ENCODE measurements at regions not wholly inside any gene's neighbourhood (a gene's known extent, or its start where the extent isn't known, plus 50 kb on each side); places are given as distances from the start of the nearest gene placed in this dataset.

DNA sequence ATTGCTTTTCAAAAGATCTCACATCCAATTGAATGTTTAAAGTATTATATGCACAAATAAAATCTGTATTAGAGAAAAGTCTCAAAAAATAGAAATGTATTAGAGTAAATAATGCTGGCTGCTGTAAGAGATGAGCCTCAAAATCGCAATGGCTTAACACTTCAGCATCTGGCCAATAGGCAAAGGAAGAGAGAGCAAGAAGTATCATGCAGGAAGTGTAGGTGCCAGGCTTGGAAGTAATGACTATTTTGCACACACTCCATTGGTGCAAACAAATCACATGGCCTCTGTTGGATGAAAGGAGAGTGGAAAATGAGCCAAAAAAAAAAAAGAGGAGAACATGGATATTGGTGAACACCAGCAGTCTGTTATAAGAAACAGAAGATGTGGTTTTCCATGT, 193.0 kb upstream of the E2F8 start:
- Histone ChIP-seq H3K27me3 (ENCODE audit: insufficient read depth) (no peaks in the 10 kb centered on the region), H3K36me3 (ENCODE audit: insufficient read depth) (no peaks in the 10 kb centered on the region), H3K27ac (ENCODE audit: low read depth) (no peak overlapping the region), H3K79me2 (replicated peaks; ENCODE audit: insufficient read depth) (no peaks in the 10 kb centered on the region), H3K9me2 (ENCODE audit: insufficient read depth) (no peaks in the 10 kb centered on the region), H3K4me1 (ENCODE audit: insufficient read depth) (peaks cover 22% of the 10 kb centered on the region), H3K4me3 (no peak overlapping the region), H4K20me1 (replicated peaks; ENCODE audit: insufficient read depth) (no peaks in the 10 kb centered on the region), H3K4me2 (no peak overlapping the region), H2AFZ (no peak overlapping the region), H3F3A (replicated peaks; ENCODE audit: low read depth) (no peaks in the 10 kb centered on the region)
- DNase-seq (ENCODE audit: low spot score) (no peak), ATAC-seq (no peak)
- Mint-ChIP-seq H3K4me1 (peaks cover 27% of the 10 kb centered on the region), H3K9me3 (no peaks in the 10 kb centered on the region), H3K27me3 (ENCODE audit: insufficient read depth, low read depth, poor library complexity) (peaks cover 2% of the 10 kb centered on the region), H3K27ac (no peak overlapping the region), H3K36me3 (ENCODE audit: low read depth) (no peaks in the 10 kb centered on the region), H3K4me3 (no peak overlapping the region)
- TF ChIP-seq ZNF114 (CRISPR knock-in tag; IDR thresholded peaks at IDR 0.05), result no peak
- TF ChIP-seq STAT1 (IDR thresholded peaks at IDR 0.05; ENCODE audit: unreplicated experiment), result no peak

DNA sequence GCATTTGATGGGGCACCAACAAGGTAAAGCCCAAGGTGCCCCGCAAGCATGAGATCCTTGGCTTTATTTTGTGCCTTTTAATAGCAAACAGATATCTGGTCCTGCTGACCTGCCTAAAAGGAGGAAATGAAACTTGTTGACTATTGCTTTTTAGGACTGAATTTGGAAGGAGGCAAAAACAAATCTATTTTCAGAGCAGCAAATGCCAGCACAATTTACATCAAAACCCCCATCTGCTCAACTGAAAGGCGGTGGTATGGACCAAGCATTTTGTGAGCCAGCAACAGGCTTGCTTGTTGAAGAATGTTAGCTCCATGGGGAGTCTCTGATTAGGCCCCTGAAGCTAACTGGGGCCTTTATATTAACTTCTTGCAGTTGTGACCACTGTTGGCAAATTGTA, 192.6 kb upstream of the E2F8 start:
- Histone ChIP-seq H3K36me3 (ENCODE audit: insufficient read depth) (no peaks in the 10 kb centered on the region), H4K20me1 (replicated peaks; ENCODE audit: insufficient read depth) (no peaks in the 10 kb centered on the region), H3K4me2 (no peak overlapping the region), H3F3A (replicated peaks; ENCODE audit: low read depth) (no peaks in the 10 kb centered on the region), H2AFZ (peak overlapping the region; percentile 96; the same call in 1 of the 2 replicates), H3K27ac (ENCODE audit: low read depth) (no peak overlapping the region), H3K4me3 (no peak overlapping the region), H3K4me1 (ENCODE audit: insufficient read depth) (peaks cover 22% of the 10 kb centered on the region), H3K79me2 (replicated peaks; ENCODE audit: insufficient read depth) (no peaks in the 10 kb centered on the region), H3K27me3 (ENCODE audit: insufficient read depth) (no peaks in the 10 kb centered on the region), H3K9me2 (ENCODE audit: insufficient read depth) (no peaks in the 10 kb centered on the region)
- no peak overlapping the region for H3K27ac Mint-ChIP-seq
- H3K4me1 Mint-ChIP-seq, result peaks cover 30% of the 10 kb centered on the region
- H3K27me3 Mint-ChIP-seq (ENCODE audit: insufficient read depth, low read depth, poor library complexity), result peaks cover 2% of the 10 kb centered on the region
- no peaks in the 10 kb centered on the region for H3K36me3 Mint-ChIP-seq (ENCODE audit: low read depth)
- peak; percentile 36 for DNase-seq (ENCODE audit: low spot score)
- ATAC-seq, result peak; percentile 60
- H3K9me3 Mint-ChIP-seq, result no peaks in the 10 kb centered on the region
- H3K4me3 Mint-ChIP-seq, result no peak overlapping the region
- TF ChIP-seq, protein P1, sequence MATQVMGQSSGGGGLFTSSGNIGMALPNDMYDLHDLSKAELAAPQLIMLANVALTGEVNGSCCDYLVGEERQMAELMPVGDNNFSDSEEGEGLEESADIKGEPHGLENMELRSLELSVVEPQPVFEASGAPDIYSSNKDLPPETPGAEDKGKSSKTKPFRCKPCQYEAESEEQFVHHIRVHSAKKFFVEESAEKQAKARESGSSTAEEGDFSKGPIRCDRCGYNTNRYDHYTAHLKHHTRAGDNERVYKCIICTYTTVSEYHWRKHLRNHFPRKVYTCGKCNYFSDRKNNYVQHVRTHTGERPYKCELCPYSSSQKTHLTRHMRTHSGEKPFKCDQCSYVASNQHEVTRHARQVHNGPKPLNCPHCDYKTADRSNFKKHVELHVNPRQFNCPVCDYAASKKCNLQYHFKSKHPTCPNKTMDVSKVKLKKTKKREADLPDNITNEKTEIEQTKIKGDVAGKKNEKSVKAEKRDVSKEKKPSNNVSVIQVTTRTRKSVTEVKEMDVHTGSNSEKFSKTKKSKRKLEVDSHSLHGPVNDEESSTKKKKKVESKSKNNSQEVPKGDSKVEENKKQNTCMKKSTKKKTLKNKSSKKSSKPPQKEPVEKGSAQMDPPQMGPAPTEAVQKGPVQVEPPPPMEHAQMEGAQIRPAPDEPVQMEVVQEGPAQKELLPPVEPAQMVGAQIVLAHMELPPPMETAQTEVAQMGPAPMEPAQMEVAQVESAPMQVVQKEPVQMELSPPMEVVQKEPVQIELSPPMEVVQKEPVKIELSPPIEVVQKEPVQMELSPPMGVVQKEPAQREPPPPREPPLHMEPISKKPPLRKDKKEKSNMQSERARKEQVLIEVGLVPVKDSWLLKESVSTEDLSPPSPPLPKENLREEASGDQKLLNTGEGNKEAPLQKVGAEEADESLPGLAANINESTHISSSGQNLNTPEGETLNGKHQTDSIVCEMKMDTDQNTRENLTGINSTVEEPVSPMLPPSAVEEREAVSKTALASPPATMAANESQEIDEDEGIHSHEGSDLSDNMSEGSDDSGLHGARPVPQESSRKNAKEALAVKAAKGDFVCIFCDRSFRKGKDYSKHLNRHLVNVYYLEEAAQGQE (IDR thresholded peaks at IDR 0.05; ENCODE audit: unreplicated experiment), result no peak
- TF ChIP-seq JUNB (IDR thresholded peaks at IDR 0.05; ENCODE audit: unreplicated experiment) (no peak), POLR2AphosphoS5 (IDR thresholded peaks at IDR 0.05; ENCODE audit: low read depth) (no peak), EZH2phosphoT487 (IDR thresholded peaks at IDR 0.05; ENCODE audit: unreplicated experiment) (no peak), EZH2 (IDR thresholded peaks at IDR 0.05; ENCODE audit: low read depth, unreplicated experiment) (no peak)
- TF ChIP-seq, protein P2, sequence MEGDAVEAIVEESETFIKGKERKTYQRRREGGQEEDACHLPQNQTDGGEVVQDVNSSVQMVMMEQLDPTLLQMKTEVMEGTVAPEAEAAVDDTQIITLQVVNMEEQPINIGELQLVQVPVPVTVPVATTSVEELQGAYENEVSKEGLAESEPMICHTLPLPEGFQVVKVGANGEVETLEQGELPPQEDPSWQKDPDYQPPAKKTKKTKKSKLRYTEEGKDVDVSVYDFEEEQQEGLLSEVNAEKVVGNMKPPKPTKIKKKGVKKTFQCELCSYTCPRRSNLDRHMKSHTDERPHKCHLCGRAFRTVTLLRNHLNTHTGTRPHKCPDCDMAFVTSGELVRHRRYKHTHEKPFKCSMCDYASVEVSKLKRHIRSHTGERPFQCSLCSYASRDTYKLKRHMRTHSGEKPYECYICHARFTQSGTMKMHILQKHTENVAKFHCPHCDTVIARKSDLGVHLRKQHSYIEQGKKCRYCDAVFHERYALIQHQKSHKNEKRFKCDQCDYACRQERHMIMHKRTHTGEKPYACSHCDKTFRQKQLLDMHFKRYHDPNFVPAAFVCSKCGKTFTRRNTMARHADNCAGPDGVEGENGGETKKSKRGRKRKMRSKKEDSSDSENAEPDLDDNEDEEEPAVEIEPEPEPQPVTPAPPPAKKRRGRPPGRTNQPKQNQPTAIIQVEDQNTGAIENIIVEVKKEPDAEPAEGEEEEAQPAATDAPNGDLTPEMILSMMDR (conservative IDR thresholded peaks at IDR 0.05; ENCODE audit: low read depth in 2 of 2), result no peak
- TF ChIP-seq, protein P3, sequence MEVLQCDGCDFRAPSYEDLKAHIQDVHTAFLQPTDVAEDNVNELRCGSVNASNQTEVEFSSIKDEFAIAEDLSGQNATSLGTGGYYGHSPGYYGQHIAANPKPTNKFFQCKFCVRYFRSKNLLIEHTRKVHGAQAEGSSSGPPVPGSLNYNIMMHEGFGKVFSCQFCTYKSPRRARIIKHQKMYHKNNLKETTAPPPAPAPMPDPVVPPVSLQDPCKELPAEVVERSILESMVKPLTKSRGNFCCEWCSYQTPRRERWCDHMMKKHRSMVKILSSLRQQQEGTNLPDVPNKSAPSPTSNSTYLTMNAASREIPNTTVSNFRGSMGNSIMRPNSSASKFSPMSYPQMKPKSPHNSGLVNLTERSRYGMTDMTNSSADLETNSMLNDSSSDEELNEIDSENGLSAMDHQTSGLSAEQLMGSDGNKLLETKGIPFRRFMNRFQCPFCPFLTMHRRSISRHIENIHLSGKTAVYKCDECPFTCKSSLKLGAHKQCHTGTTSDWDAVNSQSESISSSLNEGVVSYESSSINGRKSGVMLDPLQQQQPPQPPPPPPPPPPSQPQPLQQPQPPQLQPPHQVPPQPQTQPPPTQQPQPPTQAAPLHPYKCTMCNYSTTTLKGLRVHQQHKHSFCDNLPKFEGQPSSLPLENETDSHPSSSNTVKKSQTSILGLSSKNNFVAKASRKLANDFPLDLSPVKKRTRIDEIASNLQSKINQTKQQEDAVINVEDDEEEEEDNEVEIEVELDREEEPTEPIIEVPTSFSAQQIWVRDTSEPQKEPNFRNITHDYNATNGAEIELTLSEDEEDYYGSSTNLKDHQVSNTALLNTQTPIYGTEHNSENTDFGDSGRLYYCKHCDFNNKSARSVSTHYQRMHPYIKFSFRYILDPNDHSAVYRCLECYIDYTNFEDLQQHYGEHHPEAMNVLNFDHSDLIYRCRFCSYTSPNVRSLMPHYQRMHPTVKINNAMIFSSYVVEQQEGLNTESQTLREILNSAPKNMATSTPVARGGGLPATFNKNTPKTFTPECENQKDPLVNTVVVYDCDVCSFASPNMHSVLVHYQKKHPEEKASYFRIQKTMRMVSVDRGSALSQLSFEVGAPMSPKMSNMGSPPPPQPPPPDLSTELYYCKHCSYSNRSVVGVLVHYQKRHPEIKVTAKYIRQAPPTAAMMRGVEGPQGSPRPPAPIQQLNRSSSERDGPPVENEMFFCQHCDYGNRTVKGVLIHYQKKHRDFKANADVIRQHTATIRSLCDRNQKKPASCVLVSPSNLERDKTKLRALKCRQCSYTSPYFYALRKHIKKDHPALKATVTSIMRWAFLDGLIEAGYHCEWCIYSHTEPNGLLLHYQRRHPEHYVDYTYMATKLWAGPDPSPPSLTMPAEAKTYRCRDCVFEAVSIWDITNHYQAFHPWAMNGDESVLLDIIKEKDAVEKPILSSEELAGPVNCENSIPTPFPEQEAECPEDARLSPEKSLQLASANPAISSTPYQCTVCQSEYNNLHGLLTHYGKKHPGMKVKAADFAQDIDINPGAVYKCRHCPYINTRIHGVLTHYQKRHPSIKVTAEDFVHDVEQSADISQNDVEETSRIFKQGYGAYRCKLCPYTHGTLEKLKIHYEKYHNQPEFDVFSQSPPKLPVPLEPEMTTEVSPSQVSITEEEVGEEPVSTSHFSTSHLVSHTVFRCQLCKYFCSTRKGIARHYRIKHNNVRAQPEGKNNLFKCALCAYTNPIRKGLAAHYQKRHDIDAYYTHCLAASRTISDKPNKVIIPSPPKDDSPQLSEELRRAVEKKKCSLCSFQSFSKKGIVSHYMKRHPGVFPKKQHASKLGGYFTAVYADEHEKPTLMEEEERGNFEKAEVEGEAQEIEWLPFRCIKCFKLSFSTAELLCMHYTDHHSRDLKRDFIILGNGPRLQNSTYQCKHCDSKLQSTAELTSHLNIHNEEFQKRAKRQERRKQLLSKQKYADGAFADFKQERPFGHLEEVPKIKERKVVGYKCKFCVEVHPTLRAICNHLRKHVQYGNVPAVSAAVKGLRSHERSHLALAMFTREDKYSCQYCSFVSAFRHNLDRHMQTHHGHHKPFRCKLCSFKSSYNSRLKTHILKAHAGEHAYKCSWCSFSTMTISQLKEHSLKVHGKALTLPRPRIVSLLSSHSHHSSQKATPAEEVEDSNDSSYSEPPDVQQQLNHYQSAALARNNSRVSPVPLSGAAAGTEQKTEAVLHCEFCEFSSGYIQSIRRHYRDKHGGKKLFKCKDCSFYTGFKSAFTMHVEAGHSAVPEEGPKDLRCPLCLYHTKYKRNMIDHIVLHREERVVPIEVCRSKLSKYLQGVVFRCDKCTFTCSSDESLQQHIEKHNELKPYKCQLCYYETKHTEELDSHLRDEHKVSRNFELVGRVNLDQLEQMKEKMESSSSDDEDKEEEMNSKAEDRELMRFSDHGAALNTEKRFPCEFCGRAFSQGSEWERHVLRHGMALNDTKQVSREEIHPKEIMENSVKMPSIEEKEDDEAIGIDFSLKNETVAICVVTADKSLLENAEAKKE (CRISPR knock-in tag; IDR thresholded peaks at IDR 0.05), result no peak
- TF ChIP-seq, protein P4, sequence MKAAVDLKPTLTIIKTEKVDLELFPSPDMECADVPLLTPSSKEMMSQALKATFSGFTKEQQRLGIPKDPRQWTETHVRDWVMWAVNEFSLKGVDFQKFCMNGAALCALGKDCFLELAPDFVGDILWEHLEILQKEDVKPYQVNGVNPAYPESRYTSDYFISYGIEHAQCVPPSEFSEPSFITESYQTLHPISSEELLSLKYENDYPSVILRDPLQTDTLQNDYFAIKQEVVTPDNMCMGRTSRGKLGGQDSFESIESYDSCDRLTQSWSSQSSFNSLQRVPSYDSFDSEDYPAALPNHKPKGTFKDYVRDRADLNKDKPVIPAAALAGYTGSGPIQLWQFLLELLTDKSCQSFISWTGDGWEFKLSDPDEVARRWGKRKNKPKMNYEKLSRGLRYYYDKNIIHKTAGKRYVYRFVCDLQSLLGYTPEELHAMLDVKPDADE (IDR thresholded peaks at IDR 0.05), result no peak
